ENCODE measurements at regions not wholly inside any gene's neighbourhood (a gene's known extent, or its start where the extent isn't known, plus 50 kb on each side); places are given as distances from the start of the nearest gene placed in this dataset.

- Histone ChIP-seq H3K9ac (ENCODE audit: low read depth in 1 of 2, low read length in 2 of 2) (no peak overlapping the region), H3K4me1 (ENCODE audit: control insufficient read depth in 4 of 4, insufficient read depth in 4 of 4, low read length in 3 of 4) (no peaks in the 10 kb centered on the region), H3K27ac (ENCODE audit: low read depth in 1 of 2, low read length in 2 of 2) (no peak overlapping the region), H3K27me3 (ENCODE audit: control insufficient read depth in 4 of 4, insufficient read depth in 4 of 4, low read length in 3 of 4) (peaks cover 0 to 4% (median 0%) of the 10 kb centered on the region in 4 donors), H3K36me3 (ENCODE audit: control insufficient read depth in 4 of 4, insufficient read depth in 3 of 4, low read depth in 1 of 4, low read length in 3 of 4) (no peaks in the 10 kb centered on the region), H3K9me3 (ENCODE audit: control insufficient read depth in 4 of 4, low read length in 3 of 4) (peaks cover 0 to 5% (median 0%) of the 10 kb centered on the region in 4 donors), H3K4me3 (ENCODE audit: low read depth in 1 of 3, low read length in 3 of 3) (no peak overlapping the region)
- no peak for TF ChIP-seq GABPA (IDR thresholded peaks at IDR 0.05 in 1 of 2, conservative IDR thresholded peaks at IDR 0.05 in 1 of 2)
- TF ChIP-seq ZBTB33 (IDR thresholded peaks at IDR 0.05): no peak
- no peak for TF ChIP-seq FOXA1 (IDR thresholded peaks at IDR 0.05)
- no peak for TF ChIP-seq HNF4A (conservative IDR thresholded peaks at IDR 0.05)
- no peak for TF ChIP-seq CTCF (IDR thresholded peaks at IDR 0.05; ENCODE audit: low read depth, low read length, missing input control)
- WGBS: 89% methylated on average over 2 of the region's 2 CpGs
- DNase-seq (ENCODE audit: low spot score): no peak
Measured at GRCh38 chr20:6941571-6941970, 174.1 kb downstream of the BMP2 start.

- peaks cover 0 to 4% (median 0%) of the 10 kb centered on the region in 4 donors for H3K27me3 ChIP-seq (ENCODE audit: control insufficient read depth in 4 of 4, insufficient read depth in 4 of 4, low read length in 3 of 4)
- TF ChIP-seq HNF4G (IDR thresholded peaks at IDR 0.05) (no peak), HNF4A (conservative IDR thresholded peaks at IDR 0.05) (no peak), MAX (IDR thresholded peaks at IDR 0.05) (no peak), YY1 (IDR thresholded peaks at IDR 0.05) (no peak), FOXA2 (IDR thresholded peaks at IDR 0.05) (no peak), FOXA1 (IDR thresholded peaks at IDR 0.05) (no peak), ATF3 (IDR thresholded peaks at IDR 0.05) (no peak), SP1 (IDR thresholded peaks at IDR 0.05) (no peak), TAF1 (conservative IDR thresholded peaks at IDR 0.05) (no peak)
- H3K9me3 ChIP-seq (ENCODE audit: control insufficient read depth in 4 of 4, low read length in 3 of 4): no peaks in the 10 kb centered on the region
- no peaks in the 10 kb centered on the region for H3K4me1 ChIP-seq (ENCODE audit: control insufficient read depth in 4 of 4, insufficient read depth in 4 of 4, low read length in 3 of 4)
- no peak overlapping the region for H3K4me3 ChIP-seq (ENCODE audit: low read depth in 1 of 3, low read length in 3 of 3)
- DNase-seq (ENCODE audit: low spot score): no peak
- WGBS: 78% methylated on average over 3 of the region's 3 CpGs
- no peak overlapping the region for H3K9ac ChIP-seq (ENCODE audit: low read depth in 1 of 2, low read length in 2 of 2)
- H3K27ac ChIP-seq (ENCODE audit: low read depth in 1 of 2, low read length in 2 of 2): no peak overlapping the region
- no peaks in the 10 kb centered on the region for H3K36me3 ChIP-seq (ENCODE audit: control insufficient read depth in 4 of 4, insufficient read depth in 3 of 4, low read depth in 1 of 4, low read length in 3 of 4)
Measured at GRCh38 chr20:6942266-6942665, 174.8 kb downstream of the BMP2 start.

GRCh38 chr20:6944292-6944691, 176.8 kb downstream of the BMP2 start:
- H3K27ac ChIP-seq (ENCODE audit: low read depth in 1 of 2, low read length in 2 of 2): no peak overlapping the region
- no peak overlapping the region for H3K4me3 ChIP-seq (ENCODE audit: low read depth in 1 of 3, low read length in 3 of 3)
- H3K4me1 ChIP-seq (ENCODE audit: control insufficient read depth in 4 of 4, insufficient read depth in 4 of 4, low read length in 3 of 4): no peaks in the 10 kb centered on the region
- H3K36me3 ChIP-seq (ENCODE audit: control insufficient read depth in 4 of 4, insufficient read depth in 3 of 4, low read depth in 1 of 4, low read length in 3 of 4): no peaks in the 10 kb centered on the region
- WGBS: 80% methylated on average over 4 of the region's 4 CpGs
- no peak for DNase-seq (ENCODE audit: low spot score)
- H3K9ac ChIP-seq (ENCODE audit: low read depth in 1 of 2, low read length in 2 of 2): no peak overlapping the region
- peaks cover 0 to 2% (median 0%) of the 10 kb centered on the region in 4 donors for H3K27me3 ChIP-seq (ENCODE audit: control insufficient read depth in 4 of 4, insufficient read depth in 4 of 4, low read length in 3 of 4)
- H3K9me3 ChIP-seq (ENCODE audit: control insufficient read depth in 4 of 4, low read length in 3 of 4): no peaks in the 10 kb centered on the region
- TF ChIP-seq ATF3 (IDR thresholded peaks at IDR 0.05): no peak

All from liver (tissue), 8 donors.